KMS-11 (cell line): ENCODE measurements at regions not wholly inside any gene's neighbourhood (a gene's known extent, or its start where the extent isn't known, plus 50 kb on each side); places are given as distances from the start of the nearest gene placed in this dataset.

Experiments
- H2AFZ ChIP-seq: fragments of 200-600 bp; sonication (generic); 2 replicates; pipeline ENCODE4 v1.6.1; 2016; ENCODE audit warnings: antibody characterized with exemption, mixed run types, low read depth
- H3K27ac ChIP-seq: fragments of 200-600 bp; sonication (generic); 2 replicates; pipeline ENCODE4 v1.6.1; 2016; ENCODE audit warnings: mild to moderate bottlenecking, mixed run types
- H3K27me3 ChIP-seq: fragments of 200-600 bp; sonication (generic); 2 replicates; pipeline ENCODE4 v1.6.1; 2017; ENCODE audit warnings: mild to moderate bottlenecking, low read depth, mixed run types, moderate library complexity; ENCODE audit not compliant: insufficient read depth
- H3K36me3 ChIP-seq: fragments of 200-600 bp; sonication (generic); 2 replicates; pipeline ENCODE4 v1.6.1; 2017; ENCODE audit warnings: mild to moderate bottlenecking, mixed run types; ENCODE audit not compliant: insufficient read depth
- H3K4me1 ChIP-seq: fragments of 200-600 bp; sonication (generic); 2 replicates; pipeline ENCODE4 v1.6.1; 2016; ENCODE audit warnings: mild to moderate bottlenecking, low read depth, mixed run types; ENCODE audit not compliant: poor library complexity, severe bottlenecking
- H3K4me2 ChIP-seq: fragments of 200-600 bp; sonication (generic); 2 replicates; pipeline ENCODE4 v1.7.0; 2016; ENCODE audit warnings: mild to moderate bottlenecking, mixed run types
- H3K4me3 ChIP-seq: fragments of 200-600 bp; sonication (generic); IDR thresholded peaks from 2 replicates; pipeline ENCODE4 v1.6.1; 2017; ENCODE audit warnings: low read depth, low read length, mixed read lengths; ENCODE audit not compliant: insufficient read depth
- H3K79me2 ChIP-seq: fragments of 200-600 bp; sonication (generic); 2 replicates; pipeline ENCODE4 v1.6.1; 2016; ENCODE audit warnings: low read depth, mixed run types; ENCODE audit not compliant: insufficient read depth
- H3K9ac ChIP-seq: fragments of 200-600 bp; sonication (generic); 2 replicates; pipeline ENCODE4 v1.6.1; 2016; ENCODE audit warnings: mild to moderate bottlenecking, mixed run types
- H4K20me1 ChIP-seq: fragments of 200-600 bp; sonication (generic); 2 replicates; pipeline ENCODE4 v1.6.1; 2016; ENCODE audit warnings: mild to moderate bottlenecking, mixed run types; ENCODE audit not compliant: insufficient read depth
- CTCF ChIP-seq: fragments of 200-600 bp; sonication (generic); conservative IDR thresholded peaks from 2 replicates; pipeline ENCODE4 v1.6.1; 2017; ENCODE audit warnings: low read depth, mild to moderate bottlenecking, antibody characterized with exemption, low read length, moderate library complexity, mixed read lengths

GRCh38 chr16:79962962-79963361 is 362.4 kb upstream of the MAF start:
- no peak overlapping the region for H2AFZ ChIP-seq
- TF ChIP-seq CTCF, result no peak

GRCh38 chr16:79959226-79959625 is 358.7 kb upstream of the MAF start:
- Histone ChIP-seq H4K20me1 (no peaks in the 10 kb centered on the region), H3K36me3 (no peaks in the 10 kb centered on the region)

More at GRCh38 chr16:79962962-79963361, 362.4 kb upstream of the MAF start:
- no peak overlapping the region for H3K4me2 ChIP-seq
- no peaks in the 10 kb centered on the region for H4K20me1 ChIP-seq
- no peaks in the 10 kb centered on the region for H3K27me3 ChIP-seq
- no peak overlapping the region for H3K9ac ChIP-seq
- no peaks in the 10 kb centered on the region for H3K36me3 ChIP-seq
- H3K27ac ChIP-seq, result no peak overlapping the region
- H3K4me1 ChIP-seq, result no peaks in the 10 kb centered on the region
- H3K79me2 ChIP-seq, result no peaks in the 10 kb centered on the region
- H3K4me3 ChIP-seq, result no peak overlapping the region

GRCh38 chr16:79954921-79955705 is 354.6 kb upstream of the MAF start:
- H3K79me2 ChIP-seq, result no peaks in the 10 kb centered on the region
- H3K27ac ChIP-seq, result no peak overlapping the region
- no peak overlapping the region for H2AFZ ChIP-seq
- H3K9ac ChIP-seq, result no peak overlapping the region
- peaks cover 9% of the 10 kb centered on the region for H3K4me1 ChIP-seq
- no peaks in the 10 kb centered on the region for H4K20me1 ChIP-seq
- TF ChIP-seq CTCF, result no peak
- H3K36me3 ChIP-seq, result no peaks in the 10 kb centered on the region
- H3K27me3 ChIP-seq, result no peaks in the 10 kb centered on the region
- H3K4me3 ChIP-seq, result no peak overlapping the region
- no peak overlapping the region for H3K4me2 ChIP-seq

More at GRCh38 chr16:79959226-79959625, 358.7 kb upstream of the MAF start:
- Histone ChIP-seq H3K27me3 (no peaks in the 10 kb centered on the region), H3K27ac (no peak overlapping the region), H3K4me1 (no peaks in the 10 kb centered on the region), H2AFZ (no peak overlapping the region), H3K79me2 (no peaks in the 10 kb centered on the region), H3K9ac (no peak overlapping the region), H3K4me2 (no peak overlapping the region), H3K4me3 (no peak overlapping the region)
- TF ChIP-seq CTCF, result no peak

GRCh38 chr16:79950932-79951719 is 350.6 kb upstream of the MAF start:
- H3K79me2 ChIP-seq, result no peaks in the 10 kb centered on the region
- TF ChIP-seq CTCF, result no peak
- H4K20me1 ChIP-seq, result no peaks in the 10 kb centered on the region
- H3K4me3 ChIP-seq, result no peak overlapping the region
- H3K36me3 ChIP-seq, result no peaks in the 10 kb centered on the region
- H3K27me3 ChIP-seq, result no peaks in the 10 kb centered on the region
- no peak overlapping the region for H3K4me2 ChIP-seq
- peaks cover 45% of the 10 kb centered on the region for H3K4me1 ChIP-seq
- no peak overlapping the region for H3K27ac ChIP-seq
- H2AFZ ChIP-seq, result no peak overlapping the region
- H3K9ac ChIP-seq, result no peak overlapping the region
